Endodermal cell (in vitro differentiated cells): ENCODE measurements at regions not wholly inside any gene's neighbourhood (a gene's known extent, or its start where the extent isn't known, plus 50 kb on each side); places are given as distances from the start of the nearest gene placed in this dataset.

Experiments
- DNase-seq: peaks from one replicate; pipeline ENCODE4 v3.0.0-alpha.2; 2017
- H3K27ac ChIP-seq: 2 replicates; pipeline ENCODE4 v1.5.1; 2013; ENCODE audit warnings: mild to moderate bottlenecking, low read depth, low read length, moderate library complexity
- H3K27me3 ChIP-seq: 2 replicates; pipeline ENCODE4 v1.6.1; 2013; ENCODE audit warnings: mild to moderate bottlenecking, low read length, moderate library complexity; ENCODE audit not compliant: insufficient read depth, control insufficient read depth, poor library complexity, severe bottlenecking
- H3K36me3 ChIP-seq: 2 replicates; pipeline ENCODE4 v1.7.0; 2013; ENCODE audit warnings: mild to moderate bottlenecking, low read length, moderate library complexity; ENCODE audit not compliant: control insufficient read depth, insufficient read depth
- H3K4me1 ChIP-seq: one replicate; pipeline ENCODE4 v1.7.0; 2013; ENCODE audit warnings: low read length; ENCODE audit not compliant: control insufficient read depth, insufficient read depth
- H3K4me3 ChIP-seq: 2 replicates; pipeline ENCODE4 v1.5.1; 2013; ENCODE audit warnings: mild to moderate bottlenecking, low read length, moderate library complexity
- H3K9ac ChIP-seq: 2 replicates; pipeline ENCODE4 v1.6.1; 2013; ENCODE audit warnings: mild to moderate bottlenecking, low read length, moderate library complexity; ENCODE audit not compliant: poor library complexity, severe bottlenecking; ENCODE audit errors: extremely low read depth
- H3K9me3 ChIP-seq: 2 replicates; pipeline ENCODE4 v1.6.1; 2013; ENCODE audit warnings: mild to moderate bottlenecking, low read length, moderate library complexity; ENCODE audit not compliant: control insufficient read depth
- H3K27ac Mint-ChIP-seq: 2 replicates; pipeline ENCODE4 v1.8.0; 2020; ENCODE audit warnings: mixed read lengths
- H3K27me3 Mint-ChIP-seq: 2 replicates; pipeline ENCODE4 v1.8.0; 2021; ENCODE audit warnings: mild to moderate bottlenecking, mixed read lengths; ENCODE audit not compliant: insufficient read depth
- H3K36me3 Mint-ChIP-seq: 2 replicates; pipeline ENCODE4 v1.8.0; 2020; ENCODE audit warnings: low read depth, mixed read lengths
- H3K4me1 Mint-ChIP-seq: 2 replicates; pipeline ENCODE4 v1.8.0; 2020; ENCODE audit warnings: mixed read lengths
- H3K4me3 Mint-ChIP-seq: 2 replicates; pipeline ENCODE4 v1.8.0; 2020; ENCODE audit warnings: mild to moderate bottlenecking, moderate library complexity, mixed read lengths
- H3K9me3 Mint-ChIP-seq: 2 replicates; pipeline ENCODE4 v1.8.0; 2020; ENCODE audit warnings: mild to moderate bottlenecking, mixed read lengths
- WGBS, 2 experiments: methylation state at CpG; one replicate each; pipeline versions ENCODE4 v1.1.5 to v1.1.7; 2013; ENCODE audit warnings: missing lambda C conversion rate in 2 of 2, mixed read lengths in 1 of 2; ENCODE audit not compliant: insufficient coverage in 1 of 2, insufficient read length in 1 of 2; 5-methylcytosine and 5-hydroxymethylcytosine counted together
- TF ChIP-seq, protein P1 (sequence below): fragments of 200-600 bp; sonication (generic); conservative IDR thresholded peaks from 2 replicates; pipeline ENCODE4 v1.5.0; 2021; ENCODE audit warnings: antibody characterized with exemption, mild to moderate bottlenecking

DNA sequence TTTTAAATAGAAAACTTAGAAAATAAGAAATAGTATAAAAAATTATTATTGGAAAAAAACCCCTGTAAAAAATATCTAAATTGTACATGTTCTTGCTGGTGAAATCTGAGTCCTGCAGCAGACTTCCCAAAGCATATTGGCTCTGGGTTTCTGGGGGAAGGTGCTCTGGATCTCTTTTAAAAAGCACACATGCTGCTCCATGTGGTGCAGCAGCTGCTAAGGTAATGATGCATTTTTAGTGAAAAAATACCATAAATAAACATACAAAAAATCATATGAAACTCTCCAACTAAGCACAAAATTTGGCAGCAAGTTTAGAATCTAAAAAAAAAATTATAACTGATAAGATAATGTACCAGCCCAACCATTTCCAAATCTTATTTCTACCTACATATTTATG, 216.5 kb downstream of the GPD2 start:
- H3K9me3 ChIP-seq, result no peaks in the 10 kb centered on the region

DNA sequence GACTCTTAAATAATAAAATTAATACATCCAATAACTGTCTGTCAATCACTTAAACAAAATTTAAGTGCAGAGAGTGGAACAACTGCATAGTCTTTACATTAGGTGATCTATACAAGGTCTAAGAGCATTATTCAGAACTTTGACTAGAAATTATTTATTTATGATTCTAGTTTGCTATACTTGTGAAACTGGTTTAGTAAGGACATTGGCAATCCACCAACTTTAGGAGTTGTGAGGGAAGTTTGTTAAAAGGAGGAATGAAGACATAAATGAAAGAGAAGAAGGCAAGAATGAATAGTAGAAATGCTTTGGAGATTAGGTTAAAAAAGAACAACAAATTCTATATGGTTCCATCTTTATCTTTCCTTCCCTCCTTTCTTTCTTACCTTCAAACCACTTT, 217.5 kb downstream of the GPD2 start:
- no peaks in the 10 kb centered on the region for H3K27me3 ChIP-seq
- no peaks in the 10 kb centered on the region for H3K36me3 ChIP-seq
- H3K9ac ChIP-seq, result no peak overlapping the region
- no peaks in the 10 kb centered on the region for H3K27me3 Mint-ChIP-seq
- no peaks in the 10 kb centered on the region for H3K36me3 Mint-ChIP-seq
- TF ChIP-seq, protein P1, sequence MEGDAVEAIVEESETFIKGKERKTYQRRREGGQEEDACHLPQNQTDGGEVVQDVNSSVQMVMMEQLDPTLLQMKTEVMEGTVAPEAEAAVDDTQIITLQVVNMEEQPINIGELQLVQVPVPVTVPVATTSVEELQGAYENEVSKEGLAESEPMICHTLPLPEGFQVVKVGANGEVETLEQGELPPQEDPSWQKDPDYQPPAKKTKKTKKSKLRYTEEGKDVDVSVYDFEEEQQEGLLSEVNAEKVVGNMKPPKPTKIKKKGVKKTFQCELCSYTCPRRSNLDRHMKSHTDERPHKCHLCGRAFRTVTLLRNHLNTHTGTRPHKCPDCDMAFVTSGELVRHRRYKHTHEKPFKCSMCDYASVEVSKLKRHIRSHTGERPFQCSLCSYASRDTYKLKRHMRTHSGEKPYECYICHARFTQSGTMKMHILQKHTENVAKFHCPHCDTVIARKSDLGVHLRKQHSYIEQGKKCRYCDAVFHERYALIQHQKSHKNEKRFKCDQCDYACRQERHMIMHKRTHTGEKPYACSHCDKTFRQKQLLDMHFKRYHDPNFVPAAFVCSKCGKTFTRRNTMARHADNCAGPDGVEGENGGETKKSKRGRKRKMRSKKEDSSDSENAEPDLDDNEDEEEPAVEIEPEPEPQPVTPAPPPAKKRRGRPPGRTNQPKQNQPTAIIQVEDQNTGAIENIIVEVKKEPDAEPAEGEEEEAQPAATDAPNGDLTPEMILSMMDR, result no peak
- no peak overlapping the region for H3K27ac ChIP-seq
- no peak for DNase-seq
- H3K4me1 Mint-ChIP-seq, result no peaks in the 10 kb centered on the region
- no peaks in the 10 kb centered on the region for H3K9me3 ChIP-seq
- H3K27ac Mint-ChIP-seq, result no peak overlapping the region
- H3K4me3 ChIP-seq, result no peak overlapping the region
- no peaks in the 10 kb centered on the region for H3K9me3 Mint-ChIP-seq
- no peak overlapping the region for H3K4me3 Mint-ChIP-seq
- H3K4me1 ChIP-seq, result no peaks in the 10 kb centered on the region

More for the DNA sequence above, 216.5 kb downstream of the GPD2 start:
- Mint-ChIP-seq H3K27me3 (no peaks in the 10 kb centered on the region), H3K27ac (no peak overlapping the region), H3K4me3 (no peak overlapping the region), H3K9me3 (no peaks in the 10 kb centered on the region), H3K4me1 (no peaks in the 10 kb centered on the region), H3K36me3 (no peaks in the 10 kb centered on the region)
- Histone ChIP-seq H3K9ac (no peak overlapping the region), H3K4me1 (no peaks in the 10 kb centered on the region), H3K27me3 (no peaks in the 10 kb centered on the region), H3K27ac (no peak overlapping the region), H3K4me3 (no peak overlapping the region), H3K36me3 (no peaks in the 10 kb centered on the region)
- no peak for DNase-seq
- TF ChIP-seq, protein P1, result no peak

DNA sequence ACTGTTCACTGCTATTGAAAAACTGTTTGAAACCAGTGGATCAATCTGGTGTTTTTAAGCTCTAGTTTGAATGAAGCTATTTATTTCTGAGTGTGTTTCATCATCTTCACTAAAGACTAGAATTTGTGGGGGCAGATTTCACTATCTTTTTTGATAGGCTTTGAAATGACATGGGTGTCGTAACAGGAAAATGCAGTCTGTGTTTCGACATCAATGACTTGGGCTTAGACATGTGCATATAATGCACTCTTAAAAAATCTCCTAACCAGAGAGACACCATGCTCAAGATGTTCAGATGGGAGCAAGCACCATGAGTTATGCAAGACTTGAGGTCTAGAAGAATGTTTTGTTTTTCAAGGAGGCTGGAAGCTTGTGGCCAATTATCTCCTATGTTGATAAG, 221.6 kb downstream of the GPD2 start:
- peaks cover 7% of the 10 kb centered on the region for H3K4me1 Mint-ChIP-seq
- Histone ChIP-seq H3K27me3 (no peaks in the 10 kb centered on the region), H3K4me1 (no peaks in the 10 kb centered on the region), H3K36me3 (no peaks in the 10 kb centered on the region), H3K4me3 (no peak overlapping the region), H3K27ac (no peak overlapping the region), H3K9me3 (no peaks in the 10 kb centered on the region), H3K9ac (no peak overlapping the region)
- no peaks in the 10 kb centered on the region for H3K36me3 Mint-ChIP-seq
- WGBS, 2 experiments, result 97% methylated on average over 2 of the region's 2 CpGs; no CpG with 5 or more reads in 1 of the 2 experiments
- DNase-seq, result no peak
- H3K9me3 Mint-ChIP-seq, result peaks cover 12% of the 10 kb centered on the region
- H3K4me3 Mint-ChIP-seq, result no peak overlapping the region
- TF ChIP-seq, protein P1, result no peak
- H3K27me3 Mint-ChIP-seq, result no peaks in the 10 kb centered on the region
- H3K27ac Mint-ChIP-seq, result no peak overlapping the region
